ENCODE measurements at regions not wholly inside any gene's neighbourhood (a gene's known extent, or its start where the extent isn't known, plus 50 kb on each side); places are given as distances from the start of the nearest gene placed in this dataset.
"Not testable (repeated sequence)": the region's sequence is repeated elsewhere in the genome, so short reads cannot be mapped to it uniquely, and the experiment has no call there.

- DNase-seq (ENCODE audit: extremely low read depth, low read depth) = no peak
- no peak for TF ChIP-seq CTCF (IDR thresholded peaks at IDR 0.05; ENCODE audit: low read depth, low read length)
Observed at GRCh38 chr3:106089806-106090205, 221.0 kb upstream of the CBLB start.

- DNase-seq (ENCODE audit: extremely low read depth, low read depth) = no peak
- TF ChIP-seq CTCF (IDR thresholded peaks at IDR 0.05; ENCODE audit: low read depth, low read length) = no peak
Observed at GRCh38 chr3:106092792-106093191, 224.0 kb upstream of the CBLB start.

GRCh38 chr3:106093616-106094015 is 224.8 kb upstream of the CBLB start:
- no peak for DNase-seq (ENCODE audit: extremely low read depth, low read depth)
- TF ChIP-seq CTCF (IDR thresholded peaks at IDR 0.05; ENCODE audit: low read depth, low read length) = no peak

- TF ChIP-seq CTCF (IDR thresholded peaks at IDR 0.05; ENCODE audit: low read depth, low read length) = no peak
- no peak for DNase-seq (ENCODE audit: extremely low read depth, low read depth)
Observed at GRCh38 chr3:106097817-106098435, 229.1 kb upstream of the CBLB start.

- DNase-seq (ENCODE audit: extremely low read depth, low read depth) = no peak
- TF ChIP-seq CTCF (IDR thresholded peaks at IDR 0.05; ENCODE audit: low read depth, low read length) = no peak
Observed at GRCh38 chr3:106103383-106103782, 234.6 kb upstream of the CBLB start.

GRCh38 chr3:106104078-106104477 is 235.3 kb upstream of the CBLB start:
- TF ChIP-seq CTCF (IDR thresholded peaks at IDR 0.05; ENCODE audit: low read depth, low read length) = no peak
- no peak for DNase-seq (ENCODE audit: extremely low read depth, low read depth)

GRCh38 chr3:106108925-106109324 is 240.1 kb upstream of the CBLB start:
- no peak for TF ChIP-seq CTCF (IDR thresholded peaks at IDR 0.05; ENCODE audit: low read depth, low read length)
- DNase-seq (ENCODE audit: extremely low read depth, low read depth) = no peak

GRCh38 chr3:106112561-106112960 is 243.7 kb upstream of the CBLB start:
- not testable (repeated sequence) for DNase-seq (ENCODE audit: extremely low read depth, low read depth)
